ENCODE measurements at regions not wholly inside any gene's neighbourhood (a gene's known extent, or its start where the extent isn't known, plus 50 kb on each side); places are given as distances from the start of the nearest gene placed in this dataset.

DNA sequence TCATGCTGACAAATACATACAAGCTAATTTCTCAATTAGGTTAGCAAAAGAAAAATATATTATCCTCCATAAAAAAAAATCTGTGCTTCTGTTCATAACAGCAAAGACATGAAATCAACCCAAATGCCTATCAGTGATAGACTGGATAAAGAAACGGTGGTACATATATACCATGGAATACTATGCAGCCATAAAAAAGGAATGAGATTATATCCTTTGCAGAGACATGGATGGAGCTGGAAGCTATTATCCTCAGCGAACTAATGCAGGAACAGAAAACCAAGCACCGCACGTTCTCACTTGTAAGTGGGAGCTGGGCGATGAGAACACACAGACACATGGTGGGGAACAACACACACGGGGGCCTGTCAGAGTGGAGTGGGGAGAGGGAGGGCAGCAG, 84.0 kb upstream of the PALMD start:
- TF ChIP-seq, protein P1, sequence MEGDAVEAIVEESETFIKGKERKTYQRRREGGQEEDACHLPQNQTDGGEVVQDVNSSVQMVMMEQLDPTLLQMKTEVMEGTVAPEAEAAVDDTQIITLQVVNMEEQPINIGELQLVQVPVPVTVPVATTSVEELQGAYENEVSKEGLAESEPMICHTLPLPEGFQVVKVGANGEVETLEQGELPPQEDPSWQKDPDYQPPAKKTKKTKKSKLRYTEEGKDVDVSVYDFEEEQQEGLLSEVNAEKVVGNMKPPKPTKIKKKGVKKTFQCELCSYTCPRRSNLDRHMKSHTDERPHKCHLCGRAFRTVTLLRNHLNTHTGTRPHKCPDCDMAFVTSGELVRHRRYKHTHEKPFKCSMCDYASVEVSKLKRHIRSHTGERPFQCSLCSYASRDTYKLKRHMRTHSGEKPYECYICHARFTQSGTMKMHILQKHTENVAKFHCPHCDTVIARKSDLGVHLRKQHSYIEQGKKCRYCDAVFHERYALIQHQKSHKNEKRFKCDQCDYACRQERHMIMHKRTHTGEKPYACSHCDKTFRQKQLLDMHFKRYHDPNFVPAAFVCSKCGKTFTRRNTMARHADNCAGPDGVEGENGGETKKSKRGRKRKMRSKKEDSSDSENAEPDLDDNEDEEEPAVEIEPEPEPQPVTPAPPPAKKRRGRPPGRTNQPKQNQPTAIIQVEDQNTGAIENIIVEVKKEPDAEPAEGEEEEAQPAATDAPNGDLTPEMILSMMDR (IDR thresholded peaks at IDR 0.05) = no peak
- Mint-ChIP-seq H3K27ac (no peak overlapping the region), H3K9me3 (peaks cover 4% of the 10 kb centered on the region), H3K27me3 (ENCODE audit: low read depth, poor library complexity) (no peaks in the 10 kb centered on the region), H3K36me3 (ENCODE audit: low read depth) (no peaks in the 10 kb centered on the region), H3K4me1 (no peaks in the 10 kb centered on the region), H3K4me3 (no peak overlapping the region)
- no peak for DNase-seq

GRCh38 chr1:99565606-99566289, 80.2 kb upstream of the PALMD start:
- Mint-ChIP-seq H3K4me1 (no peaks in the 10 kb centered on the region), H3K27ac (no peak overlapping the region), H3K4me3 (no peak overlapping the region), H3K9me3 (peaks cover 4% of the 10 kb centered on the region), H3K36me3 (ENCODE audit: low read depth) (no peaks in the 10 kb centered on the region), H3K27me3 (ENCODE audit: low read depth, poor library complexity) (no peaks in the 10 kb centered on the region)
- no peak for DNase-seq
- TF ChIP-seq, protein P1 (IDR thresholded peaks at IDR 0.05) = no peak

DNA sequence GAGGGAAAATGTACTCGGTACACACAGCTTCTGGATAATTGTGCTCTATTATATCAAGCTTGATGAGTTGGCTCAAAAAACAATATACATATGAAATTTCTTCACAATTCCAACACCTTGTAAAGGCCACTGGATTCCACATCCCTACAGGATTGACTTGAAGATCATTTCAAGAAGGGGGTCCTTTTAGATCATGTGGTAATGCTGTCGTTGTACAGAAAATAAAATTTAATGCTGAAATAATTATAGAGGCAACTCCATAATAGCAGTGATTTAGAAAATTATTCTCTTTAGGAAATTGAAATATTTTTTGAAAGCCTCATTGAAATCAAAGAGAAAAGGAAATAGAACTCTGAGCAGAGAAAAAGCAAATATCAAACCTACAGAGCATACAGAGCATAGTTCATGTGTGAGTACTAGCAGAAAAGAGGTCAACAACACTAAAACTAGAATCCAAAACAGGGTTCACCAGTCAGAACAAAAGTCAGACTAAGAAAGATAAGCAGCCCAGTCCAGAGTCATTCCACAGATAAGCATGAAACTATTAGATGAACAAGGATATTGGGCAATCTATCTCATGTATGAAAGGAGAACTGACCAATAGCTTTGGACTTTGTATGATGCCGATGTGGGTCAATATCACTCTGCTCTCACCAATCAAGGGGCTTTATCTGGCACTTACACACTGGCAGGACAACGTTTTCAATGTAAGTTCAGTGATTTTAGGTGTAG, 79.5 kb upstream of the PALMD start:
- H3K27me3 Mint-ChIP-seq (ENCODE audit: low read depth, poor library complexity) = no peaks in the 10 kb centered on the region
- DNase-seq = no peak

GRCh38 chr1:99570486-99571089, 75.3 kb upstream of the PALMD start:
- H3K36me3 Mint-ChIP-seq (ENCODE audit: low read depth) = no peaks in the 10 kb centered on the region
- H3K9me3 Mint-ChIP-seq = no peaks in the 10 kb centered on the region
- H3K27ac Mint-ChIP-seq = no peak overlapping the region
- TF ChIP-seq, protein P1 (IDR thresholded peaks at IDR 0.05) = no peak
- no peak overlapping the region for H3K4me3 Mint-ChIP-seq
- H3K27me3 Mint-ChIP-seq (ENCODE audit: low read depth, poor library complexity) = no peaks in the 10 kb centered on the region
- DNase-seq = no peak
- H3K4me1 Mint-ChIP-seq = peaks cover 15% of the 10 kb centered on the region

More for the DNA sequence above, 79.5 kb upstream of the PALMD start:
- Mint-ChIP-seq H3K4me3 (no peak overlapping the region), H3K4me1 (no peaks in the 10 kb centered on the region), H3K36me3 (ENCODE audit: low read depth) (no peaks in the 10 kb centered on the region), H3K27ac (no peak overlapping the region), H3K9me3 (peaks cover 4% of the 10 kb centered on the region)
- TF ChIP-seq, protein P1 (IDR thresholded peaks at IDR 0.05) = no peak

GRCh38 chr1:99571092-99571734, 74.7 kb upstream of the PALMD start:
- no peaks in the 10 kb centered on the region for H3K36me3 Mint-ChIP-seq (ENCODE audit: low read depth)

More at GRCh38 chr1:99571092-99571734, 74.7 kb upstream of the PALMD start:
- TF ChIP-seq, protein P1 (IDR thresholded peaks at IDR 0.05) = no peak
- no peak for DNase-seq
- Mint-ChIP-seq H3K27ac (no peak overlapping the region), H3K4me1 (peaks cover 15% of the 10 kb centered on the region), H3K9me3 (no peaks in the 10 kb centered on the region), H3K4me3 (no peak overlapping the region), H3K27me3 (ENCODE audit: low read depth, poor library complexity) (no peaks in the 10 kb centered on the region)

Measured in nephron progenitor cell (in vitro differentiated cells).